ENCODE measurements at regions not wholly inside any gene's neighbourhood (a gene's known extent, or its start where the extent isn't known, plus 50 kb on each side); places are given as distances from the start of the nearest gene placed in this dataset.

DNA sequence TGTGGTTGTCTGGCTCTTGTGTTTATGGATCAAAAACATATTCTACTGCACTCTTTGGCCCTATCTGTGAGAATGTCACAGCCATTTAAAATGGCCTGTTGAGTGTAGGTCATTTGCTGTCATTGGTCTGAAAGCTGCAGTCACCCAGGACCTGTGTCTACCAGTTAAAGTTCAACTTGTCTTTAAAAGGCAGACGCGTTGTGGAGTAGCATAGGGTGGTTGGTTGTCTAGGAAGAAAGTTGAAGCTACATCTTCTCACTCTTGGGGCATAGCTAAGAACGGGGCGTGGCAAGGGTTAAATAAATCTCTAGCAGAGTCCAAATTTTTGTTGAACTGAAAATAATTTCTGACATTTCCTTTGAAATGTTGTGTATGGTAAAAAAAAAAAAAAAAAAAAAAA is 110.7 kb upstream of the E2F8 start:
- TF ChIP-seq CTCF (IDR thresholded peaks at IDR 0.05) = no peak
- TF ChIP-seq, protein P1, sequence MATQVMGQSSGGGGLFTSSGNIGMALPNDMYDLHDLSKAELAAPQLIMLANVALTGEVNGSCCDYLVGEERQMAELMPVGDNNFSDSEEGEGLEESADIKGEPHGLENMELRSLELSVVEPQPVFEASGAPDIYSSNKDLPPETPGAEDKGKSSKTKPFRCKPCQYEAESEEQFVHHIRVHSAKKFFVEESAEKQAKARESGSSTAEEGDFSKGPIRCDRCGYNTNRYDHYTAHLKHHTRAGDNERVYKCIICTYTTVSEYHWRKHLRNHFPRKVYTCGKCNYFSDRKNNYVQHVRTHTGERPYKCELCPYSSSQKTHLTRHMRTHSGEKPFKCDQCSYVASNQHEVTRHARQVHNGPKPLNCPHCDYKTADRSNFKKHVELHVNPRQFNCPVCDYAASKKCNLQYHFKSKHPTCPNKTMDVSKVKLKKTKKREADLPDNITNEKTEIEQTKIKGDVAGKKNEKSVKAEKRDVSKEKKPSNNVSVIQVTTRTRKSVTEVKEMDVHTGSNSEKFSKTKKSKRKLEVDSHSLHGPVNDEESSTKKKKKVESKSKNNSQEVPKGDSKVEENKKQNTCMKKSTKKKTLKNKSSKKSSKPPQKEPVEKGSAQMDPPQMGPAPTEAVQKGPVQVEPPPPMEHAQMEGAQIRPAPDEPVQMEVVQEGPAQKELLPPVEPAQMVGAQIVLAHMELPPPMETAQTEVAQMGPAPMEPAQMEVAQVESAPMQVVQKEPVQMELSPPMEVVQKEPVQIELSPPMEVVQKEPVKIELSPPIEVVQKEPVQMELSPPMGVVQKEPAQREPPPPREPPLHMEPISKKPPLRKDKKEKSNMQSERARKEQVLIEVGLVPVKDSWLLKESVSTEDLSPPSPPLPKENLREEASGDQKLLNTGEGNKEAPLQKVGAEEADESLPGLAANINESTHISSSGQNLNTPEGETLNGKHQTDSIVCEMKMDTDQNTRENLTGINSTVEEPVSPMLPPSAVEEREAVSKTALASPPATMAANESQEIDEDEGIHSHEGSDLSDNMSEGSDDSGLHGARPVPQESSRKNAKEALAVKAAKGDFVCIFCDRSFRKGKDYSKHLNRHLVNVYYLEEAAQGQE (IDR thresholded peaks at IDR 0.05; ENCODE audit: insufficient read depth in 1 of 2, low read depth in 2 of 2, low read length in 1 of 2) = no peak
- no peak for TF ChIP-seq POLR2AphosphoS5 (IDR thresholded peaks at IDR 0.05; ENCODE audit: low read depth, low read length)
- no peak for TF ChIP-seq TCF7L2 (IDR thresholded peaks at IDR 0.05; ENCODE audit: low read depth, low read length)
- no peak for TF ChIP-seq SIN3A (IDR thresholded peaks at IDR 0.05; ENCODE audit: borderline replicate concordance, insufficient read depth, low read depth, low read length)
